OCI-LY7 (cell line): ENCODE measurements at regions not wholly inside any gene's neighbourhood (a gene's known extent, or its start where the extent isn't known, plus 50 kb on each side); places are given as distances from the start of the nearest gene placed in this dataset.

Experiments used
- CTCF ChIP-seq: fragments of 200-600 bp; sonication (generic); conservative IDR thresholded peaks from 2 replicates; pipeline ENCODE4 v1.5.1; 2014; ENCODE audit warnings: mild to moderate bottlenecking, antibody characterized with exemption, low read length, moderate library complexity, mixed read lengths
- EZH2phosphoT487 ChIP-seq: fragments of 200-600 bp; sonication (generic); IDR thresholded peaks from 2 replicates; pipeline ENCODE4 v1.6.1; 2018; ENCODE audit warnings: low read depth, borderline replicate concordance, mild to moderate bottlenecking, mixed run types, antibody characterized with exemption, low read length, moderate library complexity, mixed read lengths

- TF ChIP-seq CTCF (no peak), EZH2phosphoT487 (no peak)
Observed at GRCh38 chr10:45179691-45180090, 135.7 kb downstream of the OR13A1 start.
